NCI-H524 treated with DMSO at 0.1 percent for 48 hours (cell line): ENCODE measurements at regions not wholly inside any gene's neighbourhood (a gene's known extent, or its start where the extent isn't known, plus 50 kb on each side); places are given as distances from the start of the nearest gene placed in this dataset.
"Not testable (repeated sequence)": the region's sequence is repeated elsewhere in the genome, so short reads cannot be mapped to it uniquely, and the experiment has no call there.

Source experiments
- DNase-seq: peaks from one replicate; lab custom pipeline; 2025; lab: John Stamatoyannopoulos, UW

DNA sequence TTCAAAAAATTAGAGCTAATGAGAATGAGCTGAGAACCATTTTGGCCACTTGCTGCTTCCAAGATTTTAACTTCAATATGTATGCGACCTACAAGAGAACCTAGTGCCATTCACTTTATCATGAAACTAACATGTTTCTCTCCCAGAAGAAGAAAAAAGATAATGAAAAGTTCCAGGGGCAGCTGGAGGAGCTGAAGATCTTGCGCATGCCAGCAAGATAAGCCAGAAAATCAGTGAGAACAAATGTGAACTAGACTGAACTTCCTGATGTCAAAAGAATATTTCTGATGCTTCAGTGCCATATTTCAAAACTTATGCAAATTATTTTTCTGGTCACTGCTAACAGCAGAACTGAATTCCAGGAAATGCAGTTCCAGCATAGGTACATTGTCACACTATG lies 1265.1 kb downstream of the BRINP3 start:
- DNase-seq: no peak

DNA sequence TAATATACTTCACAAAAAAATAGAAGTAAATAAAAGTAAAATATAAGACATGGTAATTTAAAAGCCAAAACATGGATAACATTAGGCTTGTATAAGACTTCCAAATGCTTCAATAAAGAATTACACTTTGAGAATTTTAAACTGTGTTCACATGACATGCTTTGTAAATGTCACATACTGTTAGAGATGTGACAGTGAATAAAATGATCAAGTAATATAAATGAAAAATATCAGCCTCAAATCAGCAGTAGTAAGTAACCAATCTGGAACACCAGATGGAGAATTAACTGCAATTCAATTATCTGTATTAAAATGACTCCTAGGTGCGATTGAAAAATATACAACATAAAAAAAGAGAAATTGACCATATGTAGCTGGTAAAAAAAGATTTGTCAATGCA lies 1260.8 kb downstream of the BRINP3 start:
- DNase-seq: peak; percentile 11

GRCh38 chr1:189217646-189218045 lies 1260.0 kb downstream of the BRINP3 start:
- DNase-seq: no peak

DNA sequence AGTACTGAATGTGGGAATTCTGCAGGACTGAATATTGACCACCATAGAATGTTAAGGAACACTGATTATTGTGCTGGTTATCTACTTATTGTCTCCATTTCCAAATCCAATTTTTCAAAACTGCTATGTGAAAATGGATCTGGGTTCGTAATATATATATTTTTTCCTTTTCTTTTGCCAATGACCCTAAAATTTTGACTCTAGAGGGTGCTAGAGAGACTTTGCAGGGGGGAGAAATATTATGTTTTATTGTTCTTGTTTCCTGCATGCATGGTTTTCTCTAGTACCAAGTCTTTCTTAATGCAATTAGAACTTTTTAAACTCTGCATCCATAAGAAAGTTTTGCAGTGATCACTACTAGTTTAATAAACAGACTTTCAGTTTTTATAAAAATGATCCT lies 1256.9 kb downstream of the BRINP3 start:
- no peak for DNase-seq

GRCh38 chr1:189225794-189226145 lies 1251.9 kb downstream of the BRINP3 start:
- DNase-seq: not testable (repeated sequence)

DNA sequence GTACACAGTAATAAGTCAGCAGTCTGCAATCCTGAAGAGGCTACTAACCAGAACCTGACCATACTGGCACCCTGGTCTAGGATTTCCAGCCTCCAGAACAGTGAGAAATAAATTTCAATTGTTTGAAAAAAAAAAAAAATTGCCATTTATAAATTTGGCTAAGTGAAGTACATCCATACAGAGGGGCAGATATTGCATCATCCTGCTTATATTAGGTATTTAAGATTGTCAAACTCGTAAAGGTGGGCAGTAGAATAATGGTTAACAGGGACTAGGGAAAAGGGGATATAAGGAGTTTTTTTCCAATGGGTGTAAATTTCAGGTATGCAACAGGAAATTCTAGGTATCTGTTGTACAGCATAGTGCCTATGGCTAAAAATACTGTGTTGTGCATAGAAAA lies 1250.9 kb downstream of the BRINP3 start:
- DNase-seq: no peak

- no peak for DNase-seq
Measured at GRCh38 chr1:189237008-189237407, 1240.7 kb downstream of the BRINP3 start.

- no peak for DNase-seq
Measured at GRCh38 chr1:189253601-189254350, 1223.9 kb downstream of the BRINP3 start.

- DNase-seq: not testable (repeated sequence)
Measured at GRCh38 chr1:189261128-189261527, 1216.5 kb downstream of the BRINP3 start.

GRCh38 chr1:189269011-189269410 lies 1208.7 kb downstream of the BRINP3 start:
- no peak for DNase-seq

DNA sequence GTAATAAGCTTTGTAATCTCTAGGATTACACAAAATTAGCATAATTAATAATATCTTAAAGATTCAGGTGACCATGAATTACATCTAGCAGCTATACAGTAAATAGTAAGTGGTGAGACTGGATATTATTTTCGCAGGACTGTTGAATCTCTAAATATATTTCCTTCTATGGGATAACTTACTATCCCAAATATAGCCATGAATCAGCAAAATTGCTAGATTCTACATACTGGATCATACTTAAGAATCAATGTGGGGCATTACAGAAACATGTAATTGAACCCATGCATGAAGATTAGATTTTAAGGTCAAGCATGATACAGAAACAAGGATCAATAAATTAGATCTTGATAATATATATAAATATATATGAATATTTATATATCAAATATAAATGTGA lies 1203.4 kb downstream of the BRINP3 start:
- no peak for DNase-seq

DNA sequence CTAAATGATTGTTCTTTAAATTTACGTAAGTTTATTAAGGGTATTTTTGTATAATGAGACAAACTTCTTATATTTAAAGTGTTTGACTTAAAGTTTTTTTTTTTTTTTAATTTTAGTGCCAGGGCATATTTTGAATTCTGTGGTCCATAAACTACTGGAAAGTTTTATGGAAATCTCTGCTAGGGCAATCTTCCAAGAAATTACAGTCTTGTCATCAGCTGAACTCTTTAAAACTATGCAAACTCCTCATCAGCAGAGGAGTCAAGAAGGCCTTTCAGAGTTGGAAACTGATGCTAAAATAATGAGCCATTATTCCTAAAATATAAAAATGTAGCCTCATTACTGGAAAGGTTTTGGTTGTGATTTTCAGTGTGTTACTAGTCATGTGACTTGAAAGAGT lies 1201.9 kb downstream of the BRINP3 start:
- DNase-seq: no peak

- no peak for DNase-seq
Measured at GRCh38 chr1:189289346-189289745, 1188.3 kb downstream of the BRINP3 start.

DNA sequence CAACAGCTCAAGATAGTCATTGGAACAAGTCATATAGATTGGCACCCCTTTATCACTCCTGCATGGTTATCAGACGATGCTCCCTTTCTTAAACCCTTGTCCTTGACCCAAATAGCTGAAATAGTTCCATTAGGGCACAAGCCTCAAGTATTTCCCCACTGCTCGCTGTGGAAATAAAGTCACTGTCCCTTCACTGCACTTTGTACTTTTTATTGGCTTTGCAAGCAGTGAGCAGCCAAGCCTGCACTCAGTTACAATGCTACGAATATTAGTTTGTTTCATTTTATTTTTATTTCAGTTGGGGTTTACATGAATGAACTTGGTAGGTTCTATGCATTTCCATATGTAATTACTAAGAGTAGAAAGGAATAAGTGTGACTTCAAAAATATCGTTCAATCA lies 1176.4 kb downstream of the BRINP3 start:
- no peak for DNase-seq

DNA sequence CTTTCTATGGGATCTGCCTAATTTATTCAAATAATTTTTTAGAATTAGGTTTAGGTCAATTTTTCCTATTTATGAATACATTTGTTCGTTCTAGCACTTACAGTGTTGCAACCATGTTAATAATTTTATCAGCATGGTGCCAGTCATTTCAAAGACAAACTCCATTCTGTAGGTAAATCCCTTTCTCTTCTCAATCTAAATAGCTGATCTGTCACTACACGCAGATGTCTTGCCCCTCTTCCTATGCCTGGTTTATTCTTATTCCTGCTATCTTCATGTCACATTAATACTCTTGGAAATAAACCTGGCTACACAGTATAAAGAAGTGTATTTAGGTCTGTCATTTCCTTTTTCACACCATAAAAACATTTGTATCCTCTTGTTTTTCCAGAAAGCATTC lies 1172.4 kb downstream of the BRINP3 start:
- DNase-seq: no peak

DNA sequence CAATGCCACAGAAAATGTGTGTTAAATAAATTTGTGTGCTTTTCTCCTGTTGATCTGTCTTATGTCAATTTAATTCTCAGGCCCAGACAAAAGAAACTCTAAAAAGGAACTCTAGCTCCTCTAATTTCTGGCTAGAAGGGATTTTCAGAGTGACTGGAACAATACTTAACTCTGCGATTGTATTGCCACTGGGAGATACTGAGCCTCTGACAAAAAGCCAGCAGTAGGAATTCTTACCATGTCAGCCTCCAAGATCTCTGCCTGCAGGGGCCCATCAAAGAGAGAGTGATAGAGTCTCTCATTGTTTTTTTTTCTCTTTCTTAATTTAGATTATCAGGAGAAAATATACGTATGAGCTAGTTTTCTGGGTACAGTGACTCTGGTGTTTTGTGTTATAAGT lies 1165.7 kb downstream of the BRINP3 start:
- DNase-seq: no peak

DNA sequence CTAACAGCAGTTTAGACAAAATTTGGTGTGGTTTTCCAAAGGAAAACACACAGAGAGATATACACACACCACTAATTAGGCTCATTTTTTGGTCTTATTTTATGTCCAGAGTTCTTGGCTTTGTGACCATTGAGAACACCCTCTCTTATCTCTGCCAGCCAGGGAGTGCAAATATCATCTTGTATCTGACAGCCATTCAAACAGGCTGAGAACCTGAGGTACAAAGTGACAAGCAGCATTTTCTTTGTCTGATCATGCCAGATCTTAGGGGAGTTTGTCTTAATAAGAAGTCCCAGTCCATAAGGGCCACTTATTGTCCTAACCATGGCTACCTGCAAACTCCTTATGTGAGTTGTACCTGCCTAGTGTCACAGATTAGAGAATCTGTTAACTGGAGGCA lies 1165.2 kb downstream of the BRINP3 start:
- no peak for DNase-seq

DNA sequence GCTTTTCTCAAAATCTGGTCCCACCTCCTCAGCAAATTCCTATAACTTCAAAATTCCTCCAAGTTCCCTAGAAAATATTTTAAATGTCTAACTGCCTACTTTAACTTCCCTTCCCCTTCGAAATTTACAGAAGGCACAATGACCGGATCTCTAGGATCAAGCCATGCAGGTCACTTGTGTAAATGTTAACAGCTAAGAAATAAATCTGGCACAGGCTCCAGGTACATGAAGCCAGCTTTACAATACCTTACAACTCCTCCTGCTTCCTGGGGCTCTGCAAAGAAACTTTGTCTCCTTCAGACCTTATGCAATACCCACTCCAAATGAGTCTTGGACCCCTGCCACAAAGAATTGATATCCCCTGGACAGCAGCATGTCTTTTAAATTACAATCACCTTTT lies 1164.2 kb downstream of the BRINP3 start:
- no peak for DNase-seq

DNA sequence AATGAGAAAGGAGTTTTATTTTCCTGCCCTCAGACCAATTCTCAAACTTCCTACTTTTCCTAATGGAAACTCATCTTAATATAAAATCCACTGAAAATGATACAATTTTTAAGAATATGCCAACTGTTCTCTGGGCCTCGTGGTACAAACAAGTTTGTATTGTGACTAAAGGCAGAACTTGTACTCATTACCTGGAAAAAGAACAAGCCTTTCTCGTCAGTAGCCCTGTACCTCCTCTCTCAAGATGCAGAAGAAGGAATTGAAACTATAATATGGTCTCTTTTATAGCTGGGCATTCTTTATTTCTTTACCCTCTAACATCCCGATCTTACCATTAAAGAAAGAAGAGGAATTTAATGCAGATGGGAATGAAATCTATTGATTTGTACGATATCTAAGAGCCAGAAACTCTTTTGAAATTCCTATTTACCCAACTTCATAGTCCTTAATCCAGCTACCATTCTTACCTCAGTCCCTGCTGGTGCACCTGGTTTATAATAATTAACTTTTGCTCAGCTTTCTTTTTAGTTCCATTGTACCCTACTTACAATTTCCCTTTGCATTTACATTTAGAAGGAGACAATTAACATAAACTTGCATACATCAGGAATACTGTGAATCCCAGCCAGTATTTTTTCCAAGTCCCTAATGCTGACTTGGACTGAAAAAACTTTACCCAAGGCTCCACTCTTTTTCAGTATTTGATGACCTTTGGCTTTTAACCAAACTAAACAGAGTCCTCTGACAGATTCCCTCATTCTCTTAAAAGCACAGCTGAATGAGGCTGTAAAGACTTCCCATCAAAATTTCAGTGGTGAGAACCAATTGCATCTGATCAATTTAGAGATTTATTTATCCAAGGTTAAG lies 1162.4 kb downstream of the BRINP3 start:
- no peak for DNase-seq

DNA sequence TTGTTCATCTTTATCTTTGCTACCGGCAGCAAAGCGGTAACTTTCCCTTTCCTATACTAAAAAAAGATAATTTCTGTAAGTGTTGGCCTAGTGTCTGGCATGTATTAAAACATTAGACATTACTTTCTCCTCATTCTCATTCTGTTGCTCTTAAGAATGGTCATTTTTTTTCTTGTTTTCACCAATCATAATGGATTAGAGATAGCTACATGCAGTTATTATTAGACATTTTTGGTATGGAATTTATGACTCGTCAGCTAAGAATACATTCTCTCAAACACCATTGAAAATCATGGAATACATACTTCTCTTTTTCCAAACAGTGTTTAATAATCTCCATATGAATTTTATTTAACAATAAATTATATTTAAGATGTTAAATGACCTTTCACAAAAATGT lies 1154.6 kb downstream of the BRINP3 start:
- no peak for DNase-seq

DNA sequence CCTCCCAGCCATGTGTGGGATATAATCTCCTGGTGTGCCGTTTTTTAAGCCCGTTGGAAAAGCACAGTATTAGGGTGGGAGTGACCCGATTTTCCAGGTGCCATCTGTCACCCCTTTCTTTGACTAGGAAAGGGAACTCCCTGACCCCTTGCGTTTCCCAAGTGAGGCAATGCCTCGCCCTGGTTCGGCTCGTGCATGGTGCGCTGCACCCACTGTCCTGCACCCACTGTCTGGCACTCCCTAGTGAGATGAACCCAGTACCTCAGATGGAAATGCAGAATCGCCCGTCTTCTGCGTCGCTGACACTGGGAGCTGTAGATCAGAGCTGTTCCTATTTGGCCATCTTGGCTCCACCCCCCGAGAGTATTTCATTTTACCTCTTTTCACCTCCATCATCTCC lies 1146.6 kb downstream of the BRINP3 start:
- not testable (repeated sequence) for DNase-seq

- no peak for DNase-seq
Measured at GRCh38 chr1:189336115-189337100, 1141.3 kb downstream of the BRINP3 start.
